ENCODE measurements at regions not wholly inside any gene's neighbourhood (a gene's known extent, or its start where the extent isn't known, plus 50 kb on each side); places are given as distances from the start of the nearest gene placed in this dataset.

GRCh38 chr5:104082754-104083153, 520.2 kb upstream of the NUDT12 start:
- TF ChIP-seq, protein P1, sequence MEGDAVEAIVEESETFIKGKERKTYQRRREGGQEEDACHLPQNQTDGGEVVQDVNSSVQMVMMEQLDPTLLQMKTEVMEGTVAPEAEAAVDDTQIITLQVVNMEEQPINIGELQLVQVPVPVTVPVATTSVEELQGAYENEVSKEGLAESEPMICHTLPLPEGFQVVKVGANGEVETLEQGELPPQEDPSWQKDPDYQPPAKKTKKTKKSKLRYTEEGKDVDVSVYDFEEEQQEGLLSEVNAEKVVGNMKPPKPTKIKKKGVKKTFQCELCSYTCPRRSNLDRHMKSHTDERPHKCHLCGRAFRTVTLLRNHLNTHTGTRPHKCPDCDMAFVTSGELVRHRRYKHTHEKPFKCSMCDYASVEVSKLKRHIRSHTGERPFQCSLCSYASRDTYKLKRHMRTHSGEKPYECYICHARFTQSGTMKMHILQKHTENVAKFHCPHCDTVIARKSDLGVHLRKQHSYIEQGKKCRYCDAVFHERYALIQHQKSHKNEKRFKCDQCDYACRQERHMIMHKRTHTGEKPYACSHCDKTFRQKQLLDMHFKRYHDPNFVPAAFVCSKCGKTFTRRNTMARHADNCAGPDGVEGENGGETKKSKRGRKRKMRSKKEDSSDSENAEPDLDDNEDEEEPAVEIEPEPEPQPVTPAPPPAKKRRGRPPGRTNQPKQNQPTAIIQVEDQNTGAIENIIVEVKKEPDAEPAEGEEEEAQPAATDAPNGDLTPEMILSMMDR (conservative IDR thresholded peaks at IDR 0.05; ENCODE audit: low read depth, low read length), result no peak
- TF ChIP-seq RAD21 (IDR thresholded peaks at IDR 0.05; ENCODE audit: low read length) (no peak), RFX5 (IDR thresholded peaks at IDR 0.05; ENCODE audit: low read depth, low read length) (no peak), POLR2A (IDR thresholded peaks at IDR 0.05; ENCODE audit: low read depth, low read length) (no peak), CHD1 (IDR thresholded peaks at IDR 0.05; ENCODE audit: low read depth, low read length) (no peak), NFE2L2 (IDR thresholded peaks at IDR 0.05; ENCODE audit: low read depth, low read length) (no peak), MAZ (IDR thresholded peaks at IDR 0.05; ENCODE audit: borderline replicate concordance, low read depth, low read length) (no peak), SMC3 (IDR thresholded peaks at IDR 0.05; ENCODE audit: low read depth, low read length) (no peak), CEBPB (IDR thresholded peaks at IDR 0.05; ENCODE audit: low read depth, low read length) (no peak), MXI1 (IDR thresholded peaks at IDR 0.05; ENCODE audit: borderline replicate concordance, low read depth, low read length) (no peak)
- TF ChIP-seq, protein P2, sequence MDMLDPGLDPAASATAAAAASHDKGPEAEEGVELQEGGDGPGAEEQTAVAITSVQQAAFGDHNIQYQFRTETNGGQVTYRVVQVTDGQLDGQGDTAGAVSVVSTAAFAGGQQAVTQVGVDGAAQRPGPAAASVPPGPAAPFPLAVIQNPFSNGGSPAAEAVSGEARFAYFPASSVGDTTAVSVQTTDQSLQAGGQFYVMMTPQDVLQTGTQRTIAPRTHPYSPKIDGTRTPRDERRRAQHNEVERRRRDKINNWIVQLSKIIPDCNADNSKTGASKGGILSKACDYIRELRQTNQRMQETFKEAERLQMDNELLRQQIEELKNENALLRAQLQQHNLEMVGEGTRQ (IDR thresholded peaks at IDR 0.05; ENCODE audit: low read depth, low read length), result no peak

Measured in IMR-90 (cell line).